ENCODE measurements at regions not wholly inside any gene's neighbourhood (a gene's known extent, or its start where the extent isn't known, plus 50 kb on each side); places are given as distances from the start of the nearest gene placed in this dataset.

GRCh38 chr2:15765211-15765610 lies 173.5 kb downstream of the DDX1 start:
- H3K27ac ChIP-seq, result no peak overlapping the region
- WGBS, 2 donors (ENCODE audit: low coverage in 1 of 2), result 96 to 100% methylated on average over 1 to 5 of the region's 5 CpGs
- TF ChIP-seq POLR2AphosphoS5 (IDR thresholded peaks at IDR 0.05) (no peak), EP300 (IDR thresholded peaks at IDR 0.05) (no peak), POLR2A (IDR thresholded peaks at IDR 0.05) (no peak), CTCF (IDR thresholded peaks at IDR 0.05) (no peak)

GRCh38 chr2:15765686-15766302 lies 174.1 kb downstream of the DDX1 start:
- no peak for ATAC-seq
- Histone ChIP-seq H3K27ac (no peak overlapping the region), H3K9me3 (no peaks in the 10 kb centered on the region), H3K36me3 (no peaks in the 10 kb centered on the region), H3K4me1 (no peaks in the 10 kb centered on the region), H3K27me3 (no peaks in the 10 kb centered on the region), H3K4me3 (no peak overlapping the region)
- TF ChIP-seq EP300 (IDR thresholded peaks at IDR 0.05) (no peak), CTCF (IDR thresholded peaks at IDR 0.05) (no peak), POLR2AphosphoS5 (IDR thresholded peaks at IDR 0.05) (no peak), POLR2A (IDR thresholded peaks at IDR 0.05) (no peak)
- 93 to 94% methylated on average over 5 of the region's 13 CpGs for WGBS, 2 donors (ENCODE audit: low coverage in 1 of 2)

More at GRCh38 chr2:15765211-15765610, 173.5 kb downstream of the DDX1 start:
- H3K4me1 ChIP-seq, result no peaks in the 10 kb centered on the region
- no peak overlapping the region for H3K4me3 ChIP-seq
- H3K27me3 ChIP-seq, result no peaks in the 10 kb centered on the region
- ATAC-seq, result no peak
- H3K36me3 ChIP-seq, result no peaks in the 10 kb centered on the region
- no peaks in the 10 kb centered on the region for H3K9me3 ChIP-seq

GRCh38 chr2:15766303-15766861 lies 174.0 kb upstream of the MYCN start:
- no peaks in the 10 kb centered on the region for H3K36me3 ChIP-seq
- ATAC-seq, result no peak
- 73 to 76% methylated on average over 3 to 7 of the region's 9 CpGs for WGBS, 2 donors (ENCODE audit: low coverage in 1 of 2)
- H3K27ac ChIP-seq, result no peak overlapping the region
- no peaks in the 10 kb centered on the region for H3K27me3 ChIP-seq
- TF ChIP-seq POLR2AphosphoS5 (IDR thresholded peaks at IDR 0.05) (no peak), POLR2A (IDR thresholded peaks at IDR 0.05) (no peak), CTCF (IDR thresholded peaks at IDR 0.05) (no peak), EP300 (IDR thresholded peaks at IDR 0.05) (no peak)
- no peaks in the 10 kb centered on the region for H3K4me1 ChIP-seq
- no peaks in the 10 kb centered on the region for H3K9me3 ChIP-seq
- no peak overlapping the region for H3K4me3 ChIP-seq

GRCh38 chr2:15766911-15767597 lies 173.3 kb upstream of the MYCN start:
- Histone ChIP-seq H3K4me3 (no peak overlapping the region), H3K27ac (no peak overlapping the region), H3K36me3 (no peaks in the 10 kb centered on the region), H3K4me1 (no peaks in the 10 kb centered on the region), H3K9me3 (no peaks in the 10 kb centered on the region), H3K27me3 (no peaks in the 10 kb centered on the region)
- no peak for TF ChIP-seq CTCF (IDR thresholded peaks at IDR 0.05)
- ATAC-seq, result no peak
- 92% methylated on average over 11 of the region's 17 CpGs; no CpG with 5 or more reads in 1 of the 2 donors for WGBS, 2 donors (ENCODE audit: low coverage in 1 of 2)

- H3K27me3 ChIP-seq, result no peaks in the 10 kb centered on the region
Measured at GRCh38 chr2:15767679-15768078, 172.7 kb upstream of the MYCN start.

More at GRCh38 chr2:15767679-15768078, 172.7 kb upstream of the MYCN start:
- H3K4me3 ChIP-seq, result no peak overlapping the region
- no peak for ATAC-seq
- no peaks in the 10 kb centered on the region for H3K4me1 ChIP-seq
- no peak overlapping the region for H3K27ac ChIP-seq
- WGBS, 2 donors (ENCODE audit: low coverage in 1 of 2), result 88 to 100% methylated on average over 3 to 5 of the region's 5 CpGs
- no peaks in the 10 kb centered on the region for H3K9me3 ChIP-seq
- H3K36me3 ChIP-seq, result no peaks in the 10 kb centered on the region
- TF ChIP-seq POLR2AphosphoS5 (IDR thresholded peaks at IDR 0.05) (no peak), CTCF (IDR thresholded peaks at IDR 0.05) (no peak), POLR2A (IDR thresholded peaks at IDR 0.05) (no peak), EP300 (IDR thresholded peaks at IDR 0.05) (no peak)
